Ovary (tissue), 7 donors: ENCODE measurements at regions not wholly inside any gene's neighbourhood (a gene's known extent, or its start where the extent isn't known, plus 50 kb on each side); places are given as distances from the start of the nearest gene placed in this dataset.

ENCODE experiments used
- DNase-seq, 5 donors: peaks; one replicate each; pipeline ENCODE4 v3.0.0-alpha.2; 2019 to 2020
- H3K27ac ChIP-seq, 2 donors: fragments of 200-600 bp; one replicate each; pipeline versions ENCODE4 v1.5.1 to v1.8.0; 2019 to 2022
- H3K27me3 ChIP-seq: fragments of 200-600 bp; one replicate; pipeline ENCODE4 v1.8.0; 2022
- H3K36me3 ChIP-seq: fragments of 200-600 bp; sonication (generic); one replicate; pipeline ENCODE4 v1.5.1; 2019
- H3K4me1 ChIP-seq: one replicate; pipeline ENCODE4 v1.8.1; 2013; ENCODE audit warnings: mild to moderate bottlenecking, moderate library complexity; ENCODE audit not compliant: insufficient read depth
- H3K4me3 ChIP-seq: fragments of 200-600 bp; sonication (generic); one replicate; pipeline ENCODE4 v1.5.1; 2017
- H3K9me3 ChIP-seq, 2 donors: fragments of 200-600 bp in 1 of 2; sonication (generic) in 1 of 2; one replicate each; pipeline versions ENCODE4 v1.5.1 to v1.8.1; 2013 to 2019; ENCODE audit warnings: mild to moderate bottlenecking in 1 of 2, moderate library complexity in 1 of 2
- CTCF ChIP-seq, 3 donors: fragments of 450-650 bp in 2 of 3; fragments of 200-600 bp in 1 of 3; IDR thresholded peaks; one replicate each; pipeline versions ENCODE4 v1.5.1 to v1.8.0; 2016 to 2022; ENCODE audit warnings: antibody characterized with exemption in 3 of 3, mild to moderate bottlenecking in 1 of 3
- EP300 ChIP-seq: sonication (generic); formaldehyde crosslinking; IDR thresholded peaks from one replicate; pipeline ENCODE4 v1.6.1; 2017; ENCODE audit warnings: antibody characterized with exemption
- POLR2A ChIP-seq: fragments of 450-650 bp; IDR thresholded peaks from one replicate; pipeline ENCODE4 v1.6.1; 2017; ENCODE audit warnings: antibody characterized with exemption, mild to moderate bottlenecking, moderate library complexity
- WGBS, 3 donors: extraction: QIAGEN DNeasy Blood & Tissue Kit in 1 of 3; methylation state at CpG; one replicate each; pipeline versions ENCODE4 v1.1.5 to v1.1.7; 2013 to 2017; 5-methylcytosine and 5-hydroxymethylcytosine counted together
- intact Hi-C, 4 donors: fragments of 100-400 bp; cut with DNase I; formaldehyde crosslinking; loops; one replicate each; pipeline versions ENCODE4 v1.11.0 to v1.15.1; 2022 to 2023
- donor health status: DM: no; HTN: no; CAD: no; lungs with moderate emphysema.
- donor health status: DM: no; HTN: no; CAD: no.
- donor health status: Bipolar disorder and iron deficiency.
- donor health status: DM: no; HTN: no; CAD: no.
- donor health status: DM: yes; HTN: yes; CAD: no.

- 22 to 34% (median 28%) methylated on average over 3 of the region's 3 CpGs for WGBS, 3 donors
- intact Hi-C loops, result no loop called here
- no peaks in the 10 kb centered on the region for H3K9me3 ChIP-seq
- no peak for DNase-seq
- no peak overlapping the region for H3K4me3 ChIP-seq
- no peaks in the 10 kb centered on the region for H3K36me3 ChIP-seq
- no peak for TF ChIP-seq CTCF (IDR thresholded peaks at IDR 0.05)
- no peak for TF ChIP-seq EP300
- no peak for TF ChIP-seq POLR2A
- no peak overlapping the region for H3K27ac ChIP-seq
- H3K27me3 ChIP-seq, result no peaks in the 10 kb centered on the region
- no peaks in the 10 kb centered on the region for H3K4me1 ChIP-seq
Observed at GRCh38 chr2:195212586-195212985, 444.4 kb upstream of the SLC39A10 start.

GRCh38 chr2:195202163-195202845 is 454.7 kb upstream of the SLC39A10 start:
- DNase-seq, result no peak
- Histone ChIP-seq H3K9me3 (no peaks in the 10 kb centered on the region), H3K36me3 (no peaks in the 10 kb centered on the region), H3K4me3 (no peak overlapping the region), H3K4me1 (no peaks in the 10 kb centered on the region), H3K27ac (no peak overlapping the region), H3K27me3 (no peaks in the 10 kb centered on the region)
- WGBS, 3 donors, result 41 to 60% (median 41%) methylated on average over 2 of the region's 2 CpGs
- TF ChIP-seq EP300 (no peak), CTCF (IDR thresholded peaks at IDR 0.05) (no peak), POLR2A (no peak)
- intact Hi-C loops, result no loop called here

GRCh38 chr2:195199864-195200263 is 457.2 kb upstream of the SLC39A10 start:
- no peaks in the 10 kb centered on the region for H3K27me3 ChIP-seq
- no peaks in the 10 kb centered on the region for H3K36me3 ChIP-seq
- no peaks in the 10 kb centered on the region for H3K4me1 ChIP-seq
- no peak for DNase-seq
- H3K9me3 ChIP-seq, result no peaks in the 10 kb centered on the region
- no peak overlapping the region for H3K27ac ChIP-seq
- intact Hi-C loops, result no loop called here
- TF ChIP-seq POLR2A (no peak), CTCF (IDR thresholded peaks at IDR 0.05) (no peak), EP300 (no peak)
- H3K4me3 ChIP-seq, result no peak overlapping the region

GRCh38 chr2:195181059-195181705 is 475.8 kb upstream of the SLC39A10 start:
- intact Hi-C loops, result no loop called here
- H3K4me1 ChIP-seq, result no peaks in the 10 kb centered on the region
- no peaks in the 10 kb centered on the region for H3K36me3 ChIP-seq
- H3K9me3 ChIP-seq, result no peaks in the 10 kb centered on the region
- H3K27me3 ChIP-seq, result no peaks in the 10 kb centered on the region
- H3K27ac ChIP-seq, result no peak overlapping the region
- 78 to 92% (median 83%) methylated on average over 1 of the region's 1 CpG for WGBS, 3 donors
- no peak for DNase-seq
- TF ChIP-seq POLR2A (no peak), CTCF (IDR thresholded peaks at IDR 0.05) (no peak), EP300 (no peak)
- H3K4me3 ChIP-seq, result no peak overlapping the region
